Hepatocyte (in vitro differentiated cells): ENCODE measurements at regions not wholly inside any gene's neighbourhood (a gene's known extent, or its start where the extent isn't known, plus 50 kb on each side); places are given as distances from the start of the nearest gene placed in this dataset.

Experiments used
- DNase-seq: peaks from one replicate; pipeline ENCODE4 v3.0.0-alpha.2; 2016; ENCODE audit warnings: low spot score
- H2AFZ ChIP-seq: fragments of 200-600 bp; sonication (generic); 2 replicates; pipeline ENCODE4 v1.6.0; 2016; ENCODE audit warnings: antibody characterized with exemption, mild to moderate bottlenecking
- H3K27ac ChIP-seq: fragments of 200-600 bp; sonication (generic); 2 replicates; pipeline ENCODE4 v1.5.1; 2016; ENCODE audit warnings: mild to moderate bottlenecking
- H3K27me3 ChIP-seq: fragments of 200-600 bp; sonication (generic); 2 replicates; pipeline ENCODE4 v1.6.1; 2016
- H3K36me3 ChIP-seq: fragments of 200-600 bp; sonication (generic); replicated peaks from 2 replicates; pipeline ENCODE4 v1.5.1; 2016; ENCODE audit warnings: low read depth; ENCODE audit not compliant: insufficient read depth
- H3K4me1 ChIP-seq: fragments of 200-600 bp; sonication (generic); 2 replicates; pipeline ENCODE4 v1.5.1; 2016; ENCODE audit warnings: mild to moderate bottlenecking, moderate library complexity; ENCODE audit not compliant: insufficient read depth
- H3K4me2 ChIP-seq: fragments of 200-600 bp; sonication (generic); 2 replicates; pipeline ENCODE4 v1.6.0; 2016
- H3K4me3 ChIP-seq: fragments of 200-600 bp; sonication (generic); 2 replicates; pipeline ENCODE4 v1.5.1; 2016; ENCODE audit warnings: mild to moderate bottlenecking
- H3K79me2 ChIP-seq: fragments of 200-600 bp; sonication (generic); 2 replicates; pipeline ENCODE4 v1.6.0; 2017; ENCODE audit warnings: mild to moderate bottlenecking
- H3K9me2 ChIP-seq: fragments of 200-600 bp; sonication (generic); replicated peaks from 2 replicates; pipeline ENCODE4 v1.6.0; 2017; ENCODE audit warnings: mild to moderate bottlenecking; ENCODE audit not compliant: insufficient read depth
- H3K9me3 ChIP-seq: fragments of 200-600 bp; sonication (generic); 2 replicates; pipeline ENCODE4 v1.5.1; 2016; ENCODE audit warnings: low read depth, mild to moderate bottlenecking
- H4K20me1 ChIP-seq: fragments of 200-600 bp; sonication (generic); 2 replicates; pipeline ENCODE4 v1.6.0; 2016; ENCODE audit warnings: mild to moderate bottlenecking; ENCODE audit not compliant: insufficient read depth, poor library complexity, severe bottlenecking
- EZH2 ChIP-seq: fragments of 200-600 bp; sonication (generic); IDR thresholded peaks from 2 replicates; pipeline ENCODE4 v1.6.1; 2016; ENCODE audit warnings: antibody characterized with exemption, mild to moderate bottlenecking, borderline replicate concordance
- EZH2phosphoT487 ChIP-seq: fragments of 200-600 bp; sonication (generic); IDR thresholded peaks from one replicate; pipeline ENCODE4 v1.6.1; 2018; ENCODE audit warnings: antibody characterized with exemption, mild to moderate bottlenecking, low read depth, moderate library complexity; ENCODE audit not compliant: unreplicated experiment, severe bottlenecking
- WGBS: methylation state at CpG from one replicate; pipeline ENCODE4 v1.1.6; 2016; ENCODE audit warnings: low lambda C conversion rate; ENCODE audit errors: missing lambda C conversion rate; 5-methylcytosine and 5-hydroxymethylcytosine counted together
- TF ChIP-seq, protein P1 (sequence below): fragments of 200-600 bp; sonication (generic); IDR thresholded peaks from 2 replicates; pipeline ENCODE4 v1.5.1; 2016; ENCODE audit warnings: antibody characterized with exemption, mild to moderate bottlenecking; ENCODE audit not compliant: poor library complexity

- H3K27me3 ChIP-seq: no peaks in the 10 kb centered on the region
- DNase-seq: no peak
- WGBS: 85% methylated on average over 5 of the region's 7 CpGs
- H4K20me1 ChIP-seq: no peaks in the 10 kb centered on the region
- no peaks in the 10 kb centered on the region for H3K36me3 ChIP-seq
- H3K9me3 ChIP-seq: no peaks in the 10 kb centered on the region
- no peak overlapping the region for H3K4me3 ChIP-seq
- H3K79me2 ChIP-seq: no peaks in the 10 kb centered on the region
- no peak for TF ChIP-seq EZH2phosphoT487
- no peak for TF ChIP-seq EZH2
- TF ChIP-seq, protein P1, sequence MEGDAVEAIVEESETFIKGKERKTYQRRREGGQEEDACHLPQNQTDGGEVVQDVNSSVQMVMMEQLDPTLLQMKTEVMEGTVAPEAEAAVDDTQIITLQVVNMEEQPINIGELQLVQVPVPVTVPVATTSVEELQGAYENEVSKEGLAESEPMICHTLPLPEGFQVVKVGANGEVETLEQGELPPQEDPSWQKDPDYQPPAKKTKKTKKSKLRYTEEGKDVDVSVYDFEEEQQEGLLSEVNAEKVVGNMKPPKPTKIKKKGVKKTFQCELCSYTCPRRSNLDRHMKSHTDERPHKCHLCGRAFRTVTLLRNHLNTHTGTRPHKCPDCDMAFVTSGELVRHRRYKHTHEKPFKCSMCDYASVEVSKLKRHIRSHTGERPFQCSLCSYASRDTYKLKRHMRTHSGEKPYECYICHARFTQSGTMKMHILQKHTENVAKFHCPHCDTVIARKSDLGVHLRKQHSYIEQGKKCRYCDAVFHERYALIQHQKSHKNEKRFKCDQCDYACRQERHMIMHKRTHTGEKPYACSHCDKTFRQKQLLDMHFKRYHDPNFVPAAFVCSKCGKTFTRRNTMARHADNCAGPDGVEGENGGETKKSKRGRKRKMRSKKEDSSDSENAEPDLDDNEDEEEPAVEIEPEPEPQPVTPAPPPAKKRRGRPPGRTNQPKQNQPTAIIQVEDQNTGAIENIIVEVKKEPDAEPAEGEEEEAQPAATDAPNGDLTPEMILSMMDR: no peak
- no peaks in the 10 kb centered on the region for H3K4me1 ChIP-seq
- H3K9me2 ChIP-seq: no peaks in the 10 kb centered on the region
- no peak overlapping the region for H2AFZ ChIP-seq
- H3K4me2 ChIP-seq: no peak overlapping the region
- H3K27ac ChIP-seq: no peak overlapping the region
These were observed 149.0 kb upstream of the UNC5B start for GRCh38 chr10:71063401-71063800.

GRCh38 chr10:71064413-71065118 lies 147.8 kb upstream of the UNC5B start:
- no peak for DNase-seq
- no peak overlapping the region for H3K27ac ChIP-seq
- H3K9me3 ChIP-seq: no peaks in the 10 kb centered on the region
- no peaks in the 10 kb centered on the region for H4K20me1 ChIP-seq
- no peak overlapping the region for H2AFZ ChIP-seq
- H3K36me3 ChIP-seq: no peaks in the 10 kb centered on the region
- no peaks in the 10 kb centered on the region for H3K4me1 ChIP-seq
- H3K79me2 ChIP-seq: no peaks in the 10 kb centered on the region
- H3K27me3 ChIP-seq: no peaks in the 10 kb centered on the region
- TF ChIP-seq, protein P1: peak; percentile 17
- TF ChIP-seq EZH2: no peak
- H3K9me2 ChIP-seq: no peaks in the 10 kb centered on the region
- no peak overlapping the region for H3K4me2 ChIP-seq
- H3K4me3 ChIP-seq: no peak overlapping the region
- WGBS: 58% methylated on average over 13 of the region's 13 CpGs

- DNase-seq: no peak
- TF ChIP-seq EZH2phosphoT487 (no peak), EZH2 (no peak)
- TF ChIP-seq, protein P1: no peak
- H3K9me2 ChIP-seq: no peaks in the 10 kb centered on the region
- H3K27ac ChIP-seq: no peak overlapping the region
- H3K79me2 ChIP-seq: no peaks in the 10 kb centered on the region
- no peaks in the 10 kb centered on the region for H3K9me3 ChIP-seq
- no peaks in the 10 kb centered on the region for H3K4me1 ChIP-seq
- H3K36me3 ChIP-seq: no peaks in the 10 kb centered on the region
- no peak overlapping the region for H2AFZ ChIP-seq
- 86% methylated on average over 4 of the region's 4 CpGs for WGBS
- no peaks in the 10 kb centered on the region for H4K20me1 ChIP-seq
- H3K4me3 ChIP-seq: no peak overlapping the region
- H3K27me3 ChIP-seq: no peaks in the 10 kb centered on the region
- no peak overlapping the region for H3K4me2 ChIP-seq
These were observed 146.7 kb upstream of the UNC5B start for GRCh38 chr10:71065659-71066058.

GRCh38 chr10:71066600-71066999 lies 145.8 kb upstream of the UNC5B start:
- TF ChIP-seq EZH2phosphoT487 (no peak), EZH2 (no peak)
- TF ChIP-seq, protein P1: no peak
- H3K4me1 ChIP-seq: no peaks in the 10 kb centered on the region
- no peak overlapping the region for H2AFZ ChIP-seq
- H3K4me2 ChIP-seq: no peak overlapping the region
- H3K9me2 ChIP-seq: no peaks in the 10 kb centered on the region
- H3K27me3 ChIP-seq: no peaks in the 10 kb centered on the region
- H3K27ac ChIP-seq: no peak overlapping the region
- DNase-seq: no peak
- WGBS: 90% methylated on average over 10 of the region's 10 CpGs
- H3K9me3 ChIP-seq: no peaks in the 10 kb centered on the region
- H4K20me1 ChIP-seq: no peaks in the 10 kb centered on the region
- H3K79me2 ChIP-seq: no peaks in the 10 kb centered on the region
- no peak overlapping the region for H3K4me3 ChIP-seq
- H3K36me3 ChIP-seq: no peaks in the 10 kb centered on the region
